Lower lobe of right lung (tissue), 2 donors: ENCODE measurements at regions not wholly inside any gene's neighbourhood (a gene's known extent, or its start where the extent isn't known, plus 50 kb on each side); places are given as distances from the start of the nearest gene placed in this dataset.

Experiments
- ATAC-seq, 2 donors: fragments of 200-7000 bp; cut with Tn5 transposase; one replicate each; pipeline ENCODE4 v1.9.1; 2020 to 2022; ENCODE audit warnings: mild to moderate bottlenecking in 2 of 2, moderate library complexity in 2 of 2
- DNase-seq: peaks from one replicate; pipeline ENCODE4 v3.0.0-alpha.2; 2020
- H3K27ac ChIP-seq: fragments of 200-600 bp; one replicate; pipeline ENCODE4 v1.8.0; 2022
- H3K27me3 ChIP-seq: fragments of 200-600 bp; one replicate; pipeline ENCODE4 v1.8.0; 2022; ENCODE audit warnings: low read depth
- H3K36me3 ChIP-seq: fragments of 200-600 bp; one replicate; pipeline ENCODE4 v1.8.0; 2022; ENCODE audit warnings: mild to moderate bottlenecking
- H3K4me1 ChIP-seq: fragments of 200-600 bp; one replicate; pipeline ENCODE4 v1.8.0; 2022
- H3K4me3 ChIP-seq: fragments of 200-600 bp; one replicate; pipeline ENCODE4 v1.8.0; 2022; ENCODE audit warnings: mild to moderate bottlenecking
- H3K9me3 ChIP-seq: fragments of 200-600 bp; one replicate; pipeline ENCODE4 v1.8.0; 2022
- intact Hi-C: fragments of 100-400 bp; cut with DNase I; formaldehyde crosslinking; loops from one replicate; pipeline ENCODE4 v1.11.0; 2022
- TF ChIP-seq, protein P1 (sequence below): fragments of 200-600 bp; IDR thresholded peaks from one replicate; pipeline ENCODE4 v1.8.0; 2022; ENCODE audit warnings: antibody characterized with exemption, mild to moderate bottlenecking
- donor health status: DM: no; HTN: yes; CAD: no; lungs with severe emphysema.

DNA sequence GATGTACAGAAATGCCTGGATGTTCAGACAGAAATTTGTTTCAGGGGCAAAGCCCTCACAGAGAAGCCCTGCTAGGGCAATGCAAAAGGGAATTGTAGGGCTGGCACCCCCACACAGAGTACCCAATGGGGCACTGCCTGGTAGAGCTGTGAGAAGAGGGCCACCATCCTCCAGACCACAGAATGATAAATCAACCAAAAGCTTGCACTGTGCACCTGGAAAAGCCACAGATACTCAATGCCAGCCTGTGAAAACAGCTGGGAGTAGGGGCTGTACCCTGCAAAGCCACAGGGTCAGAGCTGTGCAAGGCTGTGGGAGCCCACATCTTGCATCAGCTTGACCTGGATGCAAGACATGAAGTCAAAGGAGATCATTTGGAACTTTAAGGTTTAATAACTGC lies 477.9 kb upstream of the NECTIN3 start:
- intact Hi-C loops = no loop called here
- no peak for ATAC-seq
- no peaks in the 10 kb centered on the region for H3K9me3 ChIP-seq
- H3K36me3 ChIP-seq = no peaks in the 10 kb centered on the region
- H3K27ac ChIP-seq = no peak overlapping the region
- H3K27me3 ChIP-seq = no peaks in the 10 kb centered on the region
- TF ChIP-seq, protein P1, sequence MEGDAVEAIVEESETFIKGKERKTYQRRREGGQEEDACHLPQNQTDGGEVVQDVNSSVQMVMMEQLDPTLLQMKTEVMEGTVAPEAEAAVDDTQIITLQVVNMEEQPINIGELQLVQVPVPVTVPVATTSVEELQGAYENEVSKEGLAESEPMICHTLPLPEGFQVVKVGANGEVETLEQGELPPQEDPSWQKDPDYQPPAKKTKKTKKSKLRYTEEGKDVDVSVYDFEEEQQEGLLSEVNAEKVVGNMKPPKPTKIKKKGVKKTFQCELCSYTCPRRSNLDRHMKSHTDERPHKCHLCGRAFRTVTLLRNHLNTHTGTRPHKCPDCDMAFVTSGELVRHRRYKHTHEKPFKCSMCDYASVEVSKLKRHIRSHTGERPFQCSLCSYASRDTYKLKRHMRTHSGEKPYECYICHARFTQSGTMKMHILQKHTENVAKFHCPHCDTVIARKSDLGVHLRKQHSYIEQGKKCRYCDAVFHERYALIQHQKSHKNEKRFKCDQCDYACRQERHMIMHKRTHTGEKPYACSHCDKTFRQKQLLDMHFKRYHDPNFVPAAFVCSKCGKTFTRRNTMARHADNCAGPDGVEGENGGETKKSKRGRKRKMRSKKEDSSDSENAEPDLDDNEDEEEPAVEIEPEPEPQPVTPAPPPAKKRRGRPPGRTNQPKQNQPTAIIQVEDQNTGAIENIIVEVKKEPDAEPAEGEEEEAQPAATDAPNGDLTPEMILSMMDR = no peak
- no peak overlapping the region for H3K4me3 ChIP-seq
- H3K4me1 ChIP-seq = no peaks in the 10 kb centered on the region
- DNase-seq = no peak

DNA sequence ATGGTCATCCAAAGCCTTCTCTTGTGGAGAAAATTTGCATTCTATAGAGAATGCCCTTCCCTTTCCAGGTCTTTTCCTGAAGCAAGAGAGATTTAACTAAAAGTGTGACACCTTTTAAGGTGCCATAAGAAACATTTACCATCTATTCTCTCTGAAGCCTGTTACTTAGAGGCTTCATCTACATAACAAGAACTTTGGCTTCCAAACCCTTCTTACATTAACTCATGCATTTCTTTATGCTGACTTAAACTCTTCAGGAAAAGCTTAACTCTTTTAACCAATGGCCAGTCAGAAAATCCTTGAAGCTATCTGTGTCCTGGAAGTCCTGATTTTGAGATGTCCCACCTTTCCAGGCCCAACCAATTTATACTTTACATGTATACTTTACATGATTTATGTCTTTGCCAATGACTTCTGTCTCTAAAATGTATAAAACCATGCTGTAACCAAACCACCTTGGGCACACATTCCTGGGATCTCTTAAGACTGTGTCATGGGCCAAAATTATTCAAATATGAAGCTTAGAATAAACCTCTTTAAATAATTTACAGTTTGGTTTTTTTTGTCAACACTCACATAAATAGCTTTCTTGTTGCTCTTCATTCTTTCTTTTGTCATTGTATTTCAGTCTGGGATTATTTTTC lies 472.6 kb upstream of the NECTIN3 start:
- DNase-seq (no peak), ATAC-seq (no peak)
- no peaks in the 10 kb centered on the region for H3K27me3 ChIP-seq
- no peak overlapping the region for H3K27ac ChIP-seq
- H3K36me3 ChIP-seq = no peaks in the 10 kb centered on the region
- TF ChIP-seq, protein P1 = no peak
- no peaks in the 10 kb centered on the region for H3K4me1 ChIP-seq
- no peaks in the 10 kb centered on the region for H3K9me3 ChIP-seq
- no peak overlapping the region for H3K4me3 ChIP-seq
- intact Hi-C loops = no loop called here

DNA sequence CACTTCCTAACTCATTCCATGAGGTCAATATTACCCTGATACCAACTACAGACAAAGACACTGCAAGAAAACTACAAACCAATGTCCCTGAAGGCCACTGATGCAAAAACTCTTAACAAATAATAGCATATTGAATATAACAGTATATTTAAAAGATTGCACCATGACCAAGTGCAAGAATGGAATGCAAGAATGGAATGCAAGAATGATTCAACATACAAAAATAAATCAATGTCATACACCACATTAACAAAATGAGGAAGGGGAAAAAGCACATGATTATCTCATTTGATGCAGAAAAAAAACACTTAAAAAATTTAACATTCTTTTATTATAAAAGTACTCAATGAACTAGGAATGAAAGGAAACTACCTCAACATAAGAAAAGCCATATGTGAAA lies 463.1 kb upstream of the NECTIN3 start:
- TF ChIP-seq, protein P1 = no peak
- peaks cover 5% of the 10 kb centered on the region for H3K9me3 ChIP-seq
- ATAC-seq (no peak), DNase-seq (no peak)
- no peaks in the 10 kb centered on the region for H3K36me3 ChIP-seq
- no peak overlapping the region for H3K4me3 ChIP-seq
- no peaks in the 10 kb centered on the region for H3K27me3 ChIP-seq
- H3K27ac ChIP-seq = no peak overlapping the region
- intact Hi-C loops = no loop called here
- no peaks in the 10 kb centered on the region for H3K4me1 ChIP-seq

GRCh38 chr3:110612045-110612444 lies 459.6 kb upstream of the NECTIN3 start:
- no peaks in the 10 kb centered on the region for H3K36me3 ChIP-seq
- ATAC-seq (no peak), DNase-seq (no peak)
- H3K4me1 ChIP-seq = no peaks in the 10 kb centered on the region
- no peak overlapping the region for H3K4me3 ChIP-seq
- no peaks in the 10 kb centered on the region for H3K27me3 ChIP-seq
- H3K27ac ChIP-seq = no peak overlapping the region
- H3K9me3 ChIP-seq = peaks cover 5% of the 10 kb centered on the region
- intact Hi-C loops = no loop called here
- TF ChIP-seq, protein P1 = no peak

GRCh38 chr3:110614186-110614585 lies 457.4 kb upstream of the NECTIN3 start:
- Histone ChIP-seq H3K4me1 (no peaks in the 10 kb centered on the region), H3K4me3 (no peak overlapping the region), H3K27ac (no peak overlapping the region), H3K9me3 (peaks cover 5% of the 10 kb centered on the region), H3K36me3 (no peaks in the 10 kb centered on the region), H3K27me3 (no peaks in the 10 kb centered on the region)
- TF ChIP-seq, protein P1 = no peak
- intact Hi-C loops = no loop called here
- ATAC-seq (no peak), DNase-seq (no peak)

GRCh38 chr3:110615454-110615853 lies 456.2 kb upstream of the NECTIN3 start:
- Histone ChIP-seq H3K9me3 (peaks cover 4% of the 10 kb centered on the region), H3K4me3 (no peak overlapping the region), H3K36me3 (no peaks in the 10 kb centered on the region), H3K27ac (no peak overlapping the region), H3K4me1 (no peaks in the 10 kb centered on the region), H3K27me3 (no peaks in the 10 kb centered on the region)
- no peak for ATAC-seq
- TF ChIP-seq, protein P1 = no peak
- no peak for DNase-seq
- intact Hi-C loops = no loop called here
